ENCODE measurements at regions not wholly inside any gene's neighbourhood (a gene's known extent, or its start where the extent isn't known, plus 50 kb on each side); places are given as distances from the start of the nearest gene placed in this dataset.

DNA sequence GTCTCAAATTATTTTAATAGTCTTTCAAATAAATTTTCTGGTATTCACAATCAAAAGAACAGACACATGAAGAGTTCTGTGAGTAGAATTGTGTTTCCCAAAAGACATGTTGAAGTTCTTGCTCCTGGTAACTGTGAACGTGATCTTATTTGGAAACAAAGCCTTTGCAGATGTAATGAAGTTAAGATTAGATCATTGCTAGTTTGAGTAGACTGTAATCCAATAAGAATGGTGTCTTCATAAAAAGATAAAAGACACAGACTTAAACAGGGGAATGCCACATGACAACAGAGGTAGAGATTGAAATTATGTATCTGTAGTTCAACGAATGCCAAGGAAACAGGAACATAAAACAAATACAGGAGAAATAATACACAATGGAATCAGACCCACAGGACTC, 357.4 kb upstream of the CA10 start:
- H3K4me3 ChIP-seq (ENCODE audit: low read depth, low read length) = no peak overlapping the region
- no peak for DNase-seq (ENCODE audit: low read depth)
- TF ChIP-seq, protein P1, sequence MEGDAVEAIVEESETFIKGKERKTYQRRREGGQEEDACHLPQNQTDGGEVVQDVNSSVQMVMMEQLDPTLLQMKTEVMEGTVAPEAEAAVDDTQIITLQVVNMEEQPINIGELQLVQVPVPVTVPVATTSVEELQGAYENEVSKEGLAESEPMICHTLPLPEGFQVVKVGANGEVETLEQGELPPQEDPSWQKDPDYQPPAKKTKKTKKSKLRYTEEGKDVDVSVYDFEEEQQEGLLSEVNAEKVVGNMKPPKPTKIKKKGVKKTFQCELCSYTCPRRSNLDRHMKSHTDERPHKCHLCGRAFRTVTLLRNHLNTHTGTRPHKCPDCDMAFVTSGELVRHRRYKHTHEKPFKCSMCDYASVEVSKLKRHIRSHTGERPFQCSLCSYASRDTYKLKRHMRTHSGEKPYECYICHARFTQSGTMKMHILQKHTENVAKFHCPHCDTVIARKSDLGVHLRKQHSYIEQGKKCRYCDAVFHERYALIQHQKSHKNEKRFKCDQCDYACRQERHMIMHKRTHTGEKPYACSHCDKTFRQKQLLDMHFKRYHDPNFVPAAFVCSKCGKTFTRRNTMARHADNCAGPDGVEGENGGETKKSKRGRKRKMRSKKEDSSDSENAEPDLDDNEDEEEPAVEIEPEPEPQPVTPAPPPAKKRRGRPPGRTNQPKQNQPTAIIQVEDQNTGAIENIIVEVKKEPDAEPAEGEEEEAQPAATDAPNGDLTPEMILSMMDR (conservative IDR thresholded peaks at IDR 0.05; ENCODE audit: low read depth, low read length) = no peak

DNA sequence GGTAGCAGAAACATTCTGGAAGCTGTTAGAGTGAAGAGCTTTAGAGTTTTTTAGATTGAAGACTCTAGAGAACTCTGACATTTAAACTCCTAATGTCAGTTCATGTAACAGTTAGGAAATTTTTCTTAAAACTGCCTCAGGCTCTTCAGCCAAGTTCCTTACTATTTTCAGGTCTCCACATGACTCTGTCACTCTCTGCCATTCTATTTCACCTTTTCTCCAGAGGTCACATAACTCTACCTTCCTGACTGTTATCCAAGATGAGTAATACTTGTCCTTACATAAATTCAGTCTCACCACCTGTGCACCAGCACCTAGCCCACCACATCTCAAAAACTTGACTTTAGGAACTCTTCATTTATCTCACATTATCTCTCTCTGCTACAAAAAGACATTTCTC, 347.1 kb upstream of the CA10 start:
- no peak overlapping the region for H3K4me3 ChIP-seq (ENCODE audit: low read depth, low read length)
- DNase-seq (ENCODE audit: low read depth) = no peak
- TF ChIP-seq, protein P1 (conservative IDR thresholded peaks at IDR 0.05; ENCODE audit: low read depth, low read length) = no peak

DNA sequence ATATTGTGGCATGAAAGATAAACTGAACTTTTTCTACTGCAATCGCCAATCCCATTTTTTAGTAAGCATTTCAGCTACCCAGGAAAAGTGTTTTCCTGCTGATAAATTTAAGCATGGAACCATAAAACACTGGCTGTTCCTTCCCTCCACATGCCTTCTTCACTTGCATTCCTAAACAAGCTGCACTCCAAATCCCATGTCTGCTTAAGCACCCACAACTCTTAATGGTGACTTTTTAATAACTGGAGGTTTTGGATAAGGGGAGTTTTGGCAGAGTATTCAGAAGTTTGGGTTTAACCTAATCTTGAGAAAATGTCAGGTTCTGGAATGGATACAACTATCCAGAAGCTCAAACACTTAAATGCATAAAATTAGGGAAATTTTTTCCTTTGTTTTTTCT, 345.6 kb upstream of the CA10 start:
- TF ChIP-seq, protein P1 (conservative IDR thresholded peaks at IDR 0.05; ENCODE audit: low read depth, low read length) = no peak
- H3K4me3 ChIP-seq (ENCODE audit: low read depth, low read length) = no peak overlapping the region
- no peak for DNase-seq (ENCODE audit: low read depth)

DNA sequence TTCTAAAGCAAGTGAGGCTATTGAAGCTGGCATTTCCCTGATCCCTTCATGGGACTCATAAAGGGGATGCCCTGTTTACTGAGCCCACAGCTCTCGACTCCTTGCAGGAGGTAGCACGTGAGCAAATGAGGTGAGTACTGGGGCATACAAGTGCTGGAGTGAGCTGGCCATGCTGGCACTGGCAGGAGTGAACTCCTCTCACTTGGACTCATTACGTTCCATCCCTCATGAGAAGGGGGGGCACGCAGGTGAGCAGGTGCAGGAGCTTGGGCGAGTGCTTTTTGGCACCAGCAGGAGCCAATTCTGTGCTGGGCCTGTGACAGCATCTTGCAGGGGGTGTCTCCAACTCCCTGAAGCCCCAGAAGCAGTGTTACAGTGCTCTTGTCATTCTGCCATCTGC, 337.1 kb upstream of the CA10 start:
- TF ChIP-seq, protein P1 (conservative IDR thresholded peaks at IDR 0.05; ENCODE audit: low read depth, low read length) = no peak
- DNase-seq (ENCODE audit: low read depth) = no peak

DNA sequence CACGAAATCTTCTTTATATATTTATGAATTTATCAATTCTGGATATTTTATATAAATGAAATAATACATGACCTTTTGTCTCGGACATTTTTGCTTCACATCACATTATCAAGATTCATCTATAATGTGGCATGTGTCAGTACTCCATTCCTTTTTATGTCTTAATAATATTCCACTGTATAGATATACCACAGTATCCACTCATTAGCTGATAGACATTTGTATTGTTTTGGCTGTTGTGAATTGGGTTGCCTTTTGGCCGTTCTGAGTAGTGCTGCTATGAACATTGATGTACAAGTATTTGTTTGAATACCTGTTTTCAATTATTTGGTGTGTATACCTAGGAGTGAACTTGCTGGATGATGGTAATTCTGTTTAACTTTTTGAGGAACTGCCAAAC, 323.8 kb upstream of the CA10 start:
- no peak overlapping the region for H3K4me3 ChIP-seq (ENCODE audit: low read depth, low read length)
- TF ChIP-seq, protein P1 (conservative IDR thresholded peaks at IDR 0.05; ENCODE audit: low read depth, low read length) = no peak
- DNase-seq (ENCODE audit: low read depth) = no peak

More for the DNA sequence above, 337.1 kb upstream of the CA10 start:
- H3K4me3 ChIP-seq (ENCODE audit: low read depth, low read length) = no peak overlapping the region

DNA sequence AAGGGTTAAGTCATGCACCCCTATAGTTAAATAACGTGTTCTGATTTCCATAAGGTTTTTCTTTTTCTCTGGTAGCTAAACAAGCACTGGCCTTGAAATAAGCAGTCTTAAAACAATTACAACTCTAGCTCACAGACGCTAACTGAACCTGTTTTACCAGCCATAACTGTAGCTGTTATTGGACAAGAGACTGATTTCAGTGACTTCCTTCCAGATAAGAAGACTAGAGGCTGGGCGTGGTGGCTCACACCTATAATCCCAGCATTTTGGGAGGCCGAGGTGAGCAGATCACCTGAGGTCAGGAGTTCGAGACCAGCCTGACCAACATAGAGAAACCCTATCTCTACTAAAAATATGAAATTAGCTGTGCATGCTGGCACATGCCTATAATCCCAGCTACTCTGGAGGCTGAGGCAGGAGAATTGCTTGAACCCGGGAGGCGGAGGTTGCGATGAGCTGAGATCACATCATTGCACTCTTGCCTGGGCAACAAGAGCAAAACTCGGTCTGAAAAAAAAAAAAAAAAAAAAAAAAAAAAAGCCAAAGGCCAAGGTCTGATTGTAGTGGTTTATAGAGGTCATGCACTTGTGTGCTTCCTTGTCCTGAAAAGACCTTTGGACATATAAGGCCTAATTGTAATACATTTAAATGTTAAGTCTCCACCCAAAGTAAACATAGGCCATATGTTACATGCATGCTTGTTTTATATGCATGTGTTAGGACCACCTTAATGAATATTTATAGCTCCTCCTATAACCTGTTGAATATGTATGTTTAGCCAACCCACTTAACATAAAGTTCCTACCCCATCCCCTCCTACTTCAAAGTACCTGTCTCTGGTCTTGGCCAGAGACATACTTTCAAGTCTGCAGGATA, 319.5 kb upstream of the CA10 start:
- H3K4me3 ChIP-seq (ENCODE audit: low read depth, low read length) = no peak overlapping the region
- no peak for DNase-seq (ENCODE audit: low read depth)
- TF ChIP-seq, protein P1 (conservative IDR thresholded peaks at IDR 0.05; ENCODE audit: low read depth, low read length) = no peak

Measured in epithelial cell of proximal tubule (primary cell).